SKM-1 (cell line): ENCODE measurements at regions not wholly inside any gene's neighbourhood (a gene's known extent, or its start where the extent isn't known, plus 50 kb on each side); places are given as distances from the start of the nearest gene placed in this dataset.

Experiments
- DNase-seq: peaks from one replicate; lab custom pipeline; 2025; ENCODE audit not compliant: unreplicated experiment; lab: John Stamatoyannopoulos, UW

DNA sequence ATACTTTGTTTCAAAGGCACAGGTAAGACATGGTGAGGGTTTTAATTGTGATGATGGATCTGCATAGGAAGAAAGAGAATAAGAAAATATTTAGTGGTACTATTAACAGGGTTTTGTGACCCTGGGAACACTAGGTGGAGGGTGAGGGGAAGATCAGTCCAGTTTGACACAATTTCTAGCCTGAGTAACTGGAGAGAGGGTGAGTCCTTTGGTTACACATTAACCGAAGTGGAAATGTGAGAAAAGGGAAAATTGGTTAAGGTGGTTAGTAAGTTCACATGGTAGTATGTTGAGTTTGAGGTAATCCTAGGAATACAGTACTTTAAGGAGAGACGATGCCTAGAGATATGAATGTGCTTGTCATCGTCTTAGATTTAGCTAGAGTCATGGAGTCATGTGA, 54.8 kb upstream of the POU3F2 start:
- DNase-seq: no peak

DNA sequence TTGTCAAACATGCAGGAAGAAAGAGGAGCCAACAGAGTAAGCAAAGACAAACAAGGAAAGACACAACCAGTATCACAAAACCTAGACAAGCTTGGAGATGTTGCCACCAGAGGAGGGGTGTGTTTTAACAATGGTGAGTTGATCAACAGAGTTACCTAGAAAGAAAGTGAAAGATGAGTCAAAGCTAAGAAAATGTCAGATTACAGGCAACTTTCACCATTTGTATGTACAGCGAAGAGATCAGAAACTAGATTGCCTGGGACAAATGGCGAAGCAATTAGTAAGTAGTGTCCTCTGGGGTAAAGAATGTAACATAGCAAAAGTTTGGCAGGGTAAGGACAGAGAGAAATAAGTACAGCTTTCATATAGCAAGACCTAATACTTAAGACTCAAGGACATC, 51.6 kb upstream of the POU3F2 start:
- DNase-seq: no peak

DNA sequence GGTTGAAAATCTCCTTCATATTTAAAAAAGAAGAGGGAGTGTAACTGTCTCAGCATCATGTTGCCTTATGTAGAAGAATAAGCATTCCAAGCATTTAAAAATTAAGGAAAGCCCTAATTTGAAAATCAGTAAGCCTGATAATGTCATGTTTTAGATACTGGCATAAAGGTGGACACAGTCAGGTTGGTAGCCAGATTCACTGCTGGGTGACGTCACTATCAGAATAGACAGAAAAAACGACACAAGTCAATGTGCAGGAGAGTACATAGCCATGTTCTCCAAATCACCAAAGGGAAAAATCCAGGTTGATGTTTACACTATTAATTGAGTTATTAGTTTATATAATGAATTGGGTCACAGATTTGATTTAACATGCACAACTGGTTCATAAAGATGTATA, 50.8 kb upstream of the POU3F2 start:
- DNase-seq: no peak
